Myocyte (in vitro differentiated cells): ENCODE measurements at regions not wholly inside any gene's neighbourhood (a gene's known extent, or its start where the extent isn't known, plus 50 kb on each side); places are given as distances from the start of the nearest gene placed in this dataset.

ENCODE experiments used
- DNase-seq: peaks from one replicate; pipeline ENCODE4 v3.0.0-alpha.2; 2012; ENCODE audit warnings: low read depth

- DNase-seq, result no peak
These were observed 119.0 kb upstream of the SNTG2 start for GRCh38 chr2:831622-832021.

GRCh38 chr2:831225-831536, 119.5 kb upstream of the SNTG2 start:
- DNase-seq, result no peak

- DNase-seq, result no peak
These were observed 120.0 kb upstream of the SNTG2 start for GRCh38 chr2:830419-831224.

GRCh38 chr2:829047-829446, 121.6 kb upstream of the SNTG2 start:
- DNase-seq, result no peak

DNA sequence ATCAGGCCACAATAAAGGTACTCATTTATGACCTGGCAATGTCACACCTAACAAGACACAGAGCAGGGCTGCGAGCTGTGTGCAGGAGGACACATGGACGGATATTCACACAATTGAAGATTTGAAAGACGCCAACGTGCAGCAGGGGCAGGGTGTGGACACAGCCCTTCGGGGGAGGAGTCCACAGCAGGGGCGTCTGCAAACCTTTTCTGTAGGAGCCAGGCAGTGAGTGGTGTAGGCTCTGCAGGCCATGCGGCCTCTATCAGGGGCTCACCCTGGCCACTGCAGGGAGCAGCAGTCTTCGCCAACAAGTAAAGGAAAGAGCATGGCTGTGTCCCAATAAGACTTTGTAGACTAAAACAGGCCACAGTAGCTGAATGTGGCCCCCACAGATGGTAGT, 125.7 kb upstream of the SNTG2 start:
- no peak for DNase-seq

DNA sequence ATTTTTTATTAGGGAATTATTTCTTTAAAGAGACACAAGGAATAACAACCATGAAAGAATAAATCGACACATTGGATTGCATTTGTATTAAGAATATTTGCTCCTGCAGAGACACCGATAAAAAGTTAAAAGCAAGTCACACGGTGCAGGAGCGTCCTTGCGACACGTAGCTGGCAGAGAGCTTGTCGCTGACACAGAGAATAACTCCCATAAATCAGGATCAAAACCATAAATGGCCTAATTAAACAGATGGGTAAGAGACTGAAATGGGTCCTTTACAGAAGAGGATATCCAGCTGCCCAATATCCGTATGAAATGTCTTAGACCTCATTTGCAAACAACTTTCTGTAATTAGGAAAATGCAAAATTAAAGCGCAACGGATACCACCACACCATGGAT, 126.1 kb upstream of the SNTG2 start:
- DNase-seq, result no peak

DNA sequence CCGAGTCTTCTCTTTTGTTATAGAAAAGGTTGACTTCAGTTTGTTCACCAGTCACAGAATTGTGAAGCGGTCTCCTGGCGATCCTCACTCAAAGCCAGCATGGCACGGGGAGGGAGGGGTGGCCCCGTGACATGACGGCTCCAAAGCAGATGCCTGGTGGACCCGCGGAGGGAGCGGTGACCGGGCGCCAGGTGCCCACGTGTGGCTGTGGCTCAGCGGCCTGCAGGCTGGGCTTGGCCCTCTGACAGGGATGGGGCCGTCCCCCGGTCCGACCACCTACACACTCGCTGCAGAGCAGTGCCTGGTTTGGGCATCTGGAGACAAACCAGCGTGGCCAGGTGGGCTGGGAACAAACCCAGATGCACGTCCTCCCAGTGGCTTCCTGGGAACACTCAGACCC, 129.1 kb upstream of the SNTG2 start:
- no peak for DNase-seq

DNA sequence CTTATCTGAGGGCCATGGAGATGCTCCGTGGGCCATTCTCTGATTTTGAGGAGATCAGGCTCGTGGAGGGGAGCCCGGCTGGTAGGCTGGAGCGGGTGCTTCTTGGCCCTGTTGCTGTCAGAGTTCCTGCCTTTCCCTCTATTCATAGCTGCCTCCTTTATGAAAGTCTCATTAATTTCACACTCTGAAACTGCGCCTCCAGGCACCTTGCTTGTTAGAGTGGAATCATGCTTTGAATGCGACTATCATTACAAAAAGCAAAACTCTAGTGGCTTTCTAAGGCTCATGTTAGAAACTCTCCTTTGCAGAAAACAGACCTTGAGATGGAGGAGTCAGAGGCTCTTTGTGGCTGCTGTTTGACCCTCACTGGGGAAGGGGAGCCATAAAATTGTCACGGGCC, 131.0 kb upstream of the SNTG2 start:
- no peak for DNase-seq

DNA sequence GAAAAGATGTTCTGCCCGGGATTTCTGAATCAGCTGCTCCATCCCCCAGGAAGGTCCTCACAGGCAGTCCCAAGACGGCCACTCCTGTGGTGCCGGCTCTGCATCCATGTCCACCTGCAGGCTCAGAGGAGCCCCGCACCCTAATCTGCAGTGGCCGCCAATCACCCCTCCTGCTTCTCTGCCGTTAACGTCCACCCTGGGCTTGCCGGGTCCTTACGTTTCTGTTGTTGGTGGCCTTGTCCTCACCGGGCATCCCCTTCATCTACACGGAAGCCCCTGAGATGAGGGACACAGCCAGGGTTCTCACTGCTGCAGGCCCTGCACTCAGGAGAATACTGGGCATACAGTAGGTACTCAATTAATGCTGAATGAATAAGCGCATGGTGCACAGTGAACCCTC, 131.5 kb upstream of the SNTG2 start:
- no peak for DNase-seq

GRCh38 chr2:817336-818015, 133.2 kb upstream of the SNTG2 start:
- no peak for DNase-seq

DNA sequence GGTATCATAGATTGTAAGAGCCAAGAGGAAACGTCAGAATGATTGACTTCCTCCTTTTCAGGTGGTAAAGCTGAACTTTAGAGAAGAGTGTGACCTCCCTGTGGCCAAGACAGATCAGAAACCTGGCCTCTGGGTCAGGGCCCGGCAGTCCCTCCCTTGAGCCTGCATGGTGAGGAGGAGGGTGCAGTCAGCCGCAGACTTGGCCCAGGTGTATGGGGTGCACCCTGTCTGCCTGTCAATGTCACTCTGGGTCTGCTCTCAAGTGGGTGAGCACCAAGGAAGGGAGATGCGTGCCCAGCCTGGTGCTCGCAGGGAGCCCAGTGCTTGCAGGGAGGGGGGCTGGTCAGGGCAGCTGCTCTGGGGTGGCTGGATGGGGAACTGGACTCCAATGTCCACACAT, 134.4 kb upstream of the SNTG2 start:
- no peak for DNase-seq

GRCh38 chr2:810397-810796, 133.2 kb upstream of the TMEM18 start:
- no peak for DNase-seq

GRCh38 chr2:807300-807699, 130.1 kb upstream of the TMEM18 start:
- no peak for DNase-seq

GRCh38 chr2:805664-806063, 128.5 kb upstream of the TMEM18 start:
- no peak for DNase-seq

- no peak for DNase-seq
These were observed 120.8 kb upstream of the TMEM18 start for GRCh38 chr2:797993-798392.

DNA sequence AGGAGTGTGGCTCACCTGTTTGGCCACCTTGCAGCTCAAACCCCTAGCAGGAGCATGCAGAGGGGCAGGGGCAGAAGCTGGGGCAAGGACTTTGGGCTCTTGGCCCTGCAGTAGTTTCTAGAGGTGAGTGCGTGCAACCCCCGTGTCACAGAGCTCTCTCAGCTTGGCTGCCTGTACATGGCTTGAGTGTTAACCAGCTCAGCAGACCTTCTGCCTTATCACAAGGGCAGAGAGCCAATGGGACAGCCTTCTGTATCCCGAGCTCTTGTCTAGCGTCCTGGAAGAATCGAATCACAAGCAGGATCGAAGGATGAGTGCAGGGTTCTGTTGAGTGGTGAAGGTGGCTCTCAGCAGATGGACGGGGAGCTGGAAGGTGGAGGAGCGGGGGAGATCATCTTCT, 120.3 kb upstream of the TMEM18 start:
- DNase-seq, result no peak

DNA sequence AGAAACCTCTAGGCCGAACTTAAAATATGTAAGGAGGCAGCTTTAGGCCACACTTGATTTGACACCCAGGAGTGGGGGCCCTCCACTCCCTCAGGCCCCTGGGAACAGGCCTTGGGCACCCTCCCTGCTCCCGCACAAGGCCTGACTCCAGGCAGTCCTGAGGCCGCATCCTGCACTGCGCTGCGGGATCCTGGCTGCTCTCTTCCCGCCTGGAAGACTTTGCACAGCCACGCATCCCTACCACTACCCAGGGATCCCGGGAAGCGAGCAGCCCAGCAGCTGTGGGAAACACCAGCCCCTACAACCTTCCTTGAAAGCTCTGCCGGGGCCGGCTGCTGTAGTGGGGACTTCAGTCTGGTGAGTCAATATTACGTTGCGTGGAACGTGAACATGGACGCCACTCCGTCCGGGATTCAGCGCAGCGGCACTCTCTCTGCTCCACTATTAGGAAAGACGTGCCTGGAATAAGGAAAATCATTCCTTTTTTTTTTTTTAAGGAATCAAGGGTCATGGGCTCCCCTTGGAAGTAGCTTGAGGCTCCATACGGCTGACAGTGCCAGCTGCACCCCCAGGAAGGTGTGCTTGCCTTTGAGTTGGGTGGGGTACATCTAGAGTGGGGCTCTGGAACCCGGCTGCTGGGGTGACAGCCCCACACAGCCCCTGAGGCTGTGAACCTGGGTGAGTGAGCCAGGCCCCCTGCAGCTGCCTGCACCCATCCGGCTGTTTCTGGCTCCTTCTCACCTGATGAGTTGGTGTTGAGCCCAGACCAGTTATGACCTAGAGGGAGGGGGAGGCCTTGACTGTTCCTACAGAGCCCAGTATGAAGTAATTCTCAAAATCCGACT, 119.2 kb upstream of the TMEM18 start:
- DNase-seq, result no peak

DNA sequence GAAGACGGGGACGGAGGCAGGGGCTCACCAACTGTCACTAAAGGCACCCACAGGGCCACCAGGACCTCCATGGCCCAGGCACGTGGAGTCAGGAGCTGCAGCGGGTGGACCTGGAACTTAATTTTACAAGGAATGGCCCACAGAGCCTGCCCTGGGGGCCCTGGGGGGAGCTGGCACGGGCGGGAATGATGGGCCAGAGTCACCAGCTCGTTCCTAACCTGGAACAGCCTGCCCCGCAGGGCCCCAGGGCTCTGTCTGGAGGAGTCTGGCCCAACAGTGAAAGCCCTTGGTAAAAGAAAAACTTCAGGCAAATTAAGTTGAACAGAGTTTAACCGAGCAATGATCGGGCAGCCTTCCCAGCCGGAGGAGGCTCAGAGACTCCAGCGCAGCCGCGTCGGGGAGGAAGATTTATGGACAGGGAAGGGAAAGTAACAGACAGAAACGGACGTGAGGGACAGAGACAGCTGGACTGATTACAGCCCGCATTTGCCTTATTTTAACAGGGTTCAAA, 118.4 kb upstream of the TMEM18 start:
- peak; percentile 5 for DNase-seq

GRCh38 chr2:794554-795241, 117.5 kb upstream of the TMEM18 start:
- DNase-seq, result peak; percentile 26

DNA sequence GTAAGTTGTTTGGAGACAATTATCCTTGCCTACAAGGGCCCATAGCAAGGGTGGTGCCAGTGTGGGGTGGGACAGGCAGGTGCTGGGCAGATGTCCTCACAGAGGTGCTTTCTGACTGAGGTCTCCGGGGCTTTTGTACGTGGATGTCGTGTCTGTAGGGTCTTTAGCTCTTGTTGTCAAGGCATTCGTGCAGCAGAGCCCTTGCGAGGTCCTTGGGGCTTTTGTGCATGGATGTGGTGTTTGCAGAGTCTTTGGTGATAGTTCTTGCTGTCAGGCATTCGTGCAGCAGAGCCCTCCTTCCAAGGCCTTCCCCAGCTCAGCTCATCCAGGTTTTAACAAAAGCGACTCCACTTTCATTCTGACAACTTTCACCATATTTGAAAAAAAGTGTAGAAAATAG, 116.0 kb upstream of the TMEM18 start:
- DNase-seq, result no peak

GRCh38 chr2:792687-793086, 115.5 kb upstream of the TMEM18 start:
- DNase-seq, result no peak
